NCI-H1417 (cell line): ENCODE measurements at regions not wholly inside any gene's neighbourhood (a gene's known extent, or its start where the extent isn't known, plus 50 kb on each side); places are given as distances from the start of the nearest gene placed in this dataset.
"Not testable (repeated sequence)": the region's sequence is repeated elsewhere in the genome, so short reads cannot be mapped to it uniquely, and the experiment has no call there.

Experiments used
- DNase-seq, 3 experiments: peaks; one replicate each; lab custom pipeline; 2025; lab: John Stamatoyannopoulos, UW

DNA sequence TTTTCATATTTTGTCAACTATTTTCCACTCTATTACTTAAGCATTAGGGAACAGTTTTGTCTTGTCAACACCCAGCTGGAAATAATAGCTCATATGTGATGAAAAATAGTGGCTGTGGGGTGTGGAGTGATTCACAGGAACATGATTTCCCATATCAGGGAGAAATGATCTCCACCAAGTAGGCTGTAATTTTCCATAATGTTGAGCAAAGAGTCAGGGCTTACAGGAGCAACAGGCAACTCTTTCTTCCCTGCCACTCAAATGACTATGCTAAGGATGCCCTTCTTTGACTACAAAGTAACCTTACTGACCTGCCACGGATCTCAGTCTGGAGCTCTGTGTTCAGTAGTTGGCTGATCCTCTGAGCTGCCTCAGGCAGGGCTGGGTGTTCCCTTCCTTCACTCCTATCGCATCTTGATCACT is 90.0 kb upstream of the GATB start:
- DNase-seq: no peak

DNA sequence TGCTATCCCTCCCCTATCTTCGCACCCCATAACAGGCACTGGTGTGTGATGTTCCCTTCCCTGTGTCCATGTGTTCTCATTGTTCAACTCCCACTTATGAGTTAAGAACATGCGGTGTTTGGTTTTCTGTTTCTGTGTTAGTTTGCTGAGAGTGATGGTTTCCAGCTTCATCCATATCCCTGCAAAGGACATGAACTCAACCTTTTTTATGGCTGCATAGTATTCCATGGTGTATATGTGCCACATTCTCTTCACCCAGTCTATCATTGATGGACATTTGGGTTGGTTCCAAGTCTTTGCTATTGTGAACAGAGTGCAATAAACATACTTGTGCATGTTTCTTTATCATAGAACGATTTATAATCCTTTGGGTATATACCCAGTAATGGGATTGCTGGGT is 84.7 kb upstream of the GATB start:
- DNase-seq: not testable (repeated sequence)

DNA sequence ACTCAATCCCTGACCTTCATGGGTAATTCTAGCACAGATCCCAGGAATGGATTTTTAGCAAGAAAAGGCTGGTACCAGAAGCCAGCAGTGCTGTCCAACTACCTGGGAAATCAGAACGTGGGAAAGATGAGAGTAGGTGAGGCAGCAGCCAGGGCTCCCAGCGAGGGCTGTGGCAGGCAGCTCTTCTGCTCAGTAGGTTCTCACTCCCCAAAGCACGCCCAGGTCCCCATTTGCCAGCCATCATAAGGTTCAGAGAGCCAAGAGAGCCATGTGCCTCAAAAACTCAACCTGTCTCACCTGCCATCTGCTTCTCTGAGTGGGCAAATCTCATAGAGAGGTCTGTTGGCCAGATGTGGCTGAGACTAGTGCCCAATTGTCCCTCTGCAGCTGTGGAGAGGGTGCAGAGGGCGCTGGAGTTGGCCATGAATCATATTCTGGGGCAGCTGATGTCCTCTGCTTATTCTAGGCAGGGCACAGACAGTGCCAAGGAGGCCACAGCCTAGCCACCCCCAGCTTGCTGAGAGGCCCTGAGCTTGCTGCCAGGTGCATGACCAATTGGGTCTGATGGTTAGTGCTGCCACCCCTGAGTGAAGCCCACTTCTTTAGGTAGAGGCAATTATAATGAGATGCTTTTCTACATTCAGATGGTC is 81.7 kb upstream of the GATB start:
- no peak for DNase-seq

DNA sequence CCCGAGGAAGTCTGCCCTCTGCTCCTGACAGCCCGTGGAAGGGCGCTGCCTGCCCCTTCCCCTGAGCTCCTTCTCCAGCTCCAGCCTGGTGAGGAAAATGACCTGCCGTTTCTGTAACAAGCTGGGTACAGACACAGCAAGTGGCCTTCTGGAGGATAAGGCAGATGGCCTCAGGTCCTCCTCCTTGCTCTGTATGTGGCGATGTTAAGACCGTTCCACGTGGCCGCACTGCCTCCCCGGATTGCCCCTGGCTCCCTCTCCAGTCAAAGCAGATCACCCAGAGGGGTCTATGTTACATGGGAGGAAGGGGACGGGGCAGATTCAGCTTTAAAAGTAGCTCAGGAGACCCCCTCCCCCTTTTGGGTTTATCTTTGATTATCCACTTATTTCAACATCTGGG is 80.3 kb upstream of the GATB start:
- no peak for DNase-seq

DNA sequence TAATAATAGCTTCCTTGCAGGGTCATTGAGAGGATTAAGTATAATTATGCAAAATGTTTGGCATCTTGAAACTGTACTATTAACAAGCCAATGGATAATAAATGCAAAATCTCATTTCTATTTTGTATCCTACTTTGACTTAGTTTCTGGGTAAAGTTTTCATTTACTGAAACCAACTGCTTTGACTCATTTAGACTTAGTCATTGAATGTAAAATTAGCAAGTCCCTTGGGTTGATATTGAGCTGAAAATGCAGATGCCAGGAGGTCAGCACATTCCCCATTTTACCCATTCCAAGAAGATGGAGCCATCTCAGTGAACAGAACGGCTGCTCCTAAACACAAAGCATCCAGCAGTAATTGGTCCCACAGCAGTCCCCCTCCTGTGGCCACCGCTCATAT is 74.7 kb upstream of the GATB start:
- DNase-seq: no peak

DNA sequence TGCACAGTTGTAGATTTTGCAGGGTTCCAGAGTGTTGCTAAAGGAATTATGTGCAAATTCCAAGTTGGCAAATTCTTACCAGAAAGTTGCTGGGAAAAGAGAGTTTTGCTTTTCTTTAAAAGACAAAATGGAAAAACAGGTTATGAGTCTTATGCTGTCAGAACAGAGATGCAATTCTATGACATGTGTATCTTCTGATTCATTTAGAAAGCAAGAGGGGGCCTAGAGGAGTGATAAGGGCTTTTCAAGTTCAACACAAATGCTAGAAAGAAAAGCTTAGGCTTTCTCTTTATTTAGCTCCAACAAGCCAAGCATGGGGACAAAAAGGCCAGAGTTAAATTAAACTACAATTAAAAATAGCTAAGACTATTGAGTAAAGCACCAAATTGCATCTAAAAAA is 72.4 kb upstream of the GATB start:
- no peak for DNase-seq

DNA sequence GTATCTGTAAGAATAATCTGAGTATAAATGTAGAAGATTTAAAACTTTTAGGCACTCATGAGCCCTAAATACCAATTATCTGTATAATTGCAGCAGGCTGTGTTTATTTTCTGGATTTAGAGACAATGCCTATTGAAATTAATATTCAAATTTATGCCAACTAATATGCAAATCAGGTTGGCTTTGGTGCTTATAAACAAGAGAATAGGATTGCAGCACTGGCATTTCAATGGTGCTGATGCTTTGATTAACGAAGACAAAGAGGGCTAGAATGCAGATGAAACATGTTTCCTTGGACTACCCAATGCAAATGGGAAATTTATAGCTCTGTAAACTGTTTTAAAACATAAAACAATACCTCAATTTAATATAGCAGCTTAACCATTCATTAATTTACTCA is 70.7 kb upstream of the GATB start:
- no peak for DNase-seq

DNA sequence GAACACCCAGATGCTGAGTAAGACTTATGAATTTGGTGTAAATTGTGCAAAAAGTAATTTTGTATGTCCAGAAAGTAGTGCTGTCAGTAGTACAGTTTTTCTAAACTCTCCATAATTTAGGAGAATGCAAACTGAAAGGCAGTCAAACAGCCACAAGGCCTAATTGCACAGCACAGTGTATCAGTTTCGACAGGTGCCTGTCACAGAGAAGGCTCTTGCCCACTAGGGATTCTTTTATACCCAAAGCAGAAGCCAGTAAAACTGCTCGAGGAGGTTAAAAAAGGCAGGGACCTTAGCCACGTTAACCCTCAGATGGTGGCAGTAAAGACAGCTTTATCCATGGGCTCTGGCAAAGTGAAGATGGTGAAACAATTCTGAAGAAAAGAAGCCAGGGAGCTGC is 69.4 kb upstream of the GATB start:
- no peak for DNase-seq

DNA sequence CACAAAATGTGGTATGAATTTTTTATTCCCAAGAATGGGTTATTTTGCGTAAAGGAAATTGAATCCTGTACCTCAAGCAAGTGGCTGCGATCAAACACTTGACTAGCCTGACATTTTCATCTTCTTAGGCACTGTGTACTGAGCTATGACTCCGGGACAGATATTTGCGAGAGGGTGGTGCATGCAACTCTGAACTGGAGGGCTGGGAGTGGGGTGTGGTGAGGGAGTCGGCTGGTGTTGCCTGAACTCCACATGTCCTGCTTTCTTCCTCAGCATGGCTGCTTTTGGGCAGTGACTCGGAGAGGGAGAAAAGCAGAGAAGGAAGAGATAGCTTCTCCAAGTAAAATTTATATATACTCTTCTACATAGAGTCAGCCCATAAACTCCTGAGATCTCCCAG is 68.5 kb upstream of the GATB start:
- no peak for DNase-seq

DNA sequence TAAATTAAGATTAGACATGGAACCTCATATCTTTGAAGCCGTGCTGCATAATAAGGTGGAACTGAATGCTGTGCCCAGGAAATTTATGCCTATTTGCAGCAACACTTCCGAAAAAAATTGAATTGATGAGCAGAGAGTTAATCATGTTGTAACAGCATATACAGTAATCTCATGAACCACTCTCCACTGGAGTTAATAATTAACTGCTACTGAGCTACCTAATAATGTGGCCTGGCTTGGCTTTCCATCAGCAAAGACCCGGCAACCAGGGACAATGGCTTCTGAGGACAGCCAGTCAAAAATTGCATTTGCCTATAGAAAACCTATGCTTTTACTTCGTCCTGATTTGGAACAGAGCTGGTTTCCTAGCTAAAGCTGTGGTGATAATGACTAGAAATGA is 63.8 kb upstream of the GATB start:
- DNase-seq: no peak

DNA sequence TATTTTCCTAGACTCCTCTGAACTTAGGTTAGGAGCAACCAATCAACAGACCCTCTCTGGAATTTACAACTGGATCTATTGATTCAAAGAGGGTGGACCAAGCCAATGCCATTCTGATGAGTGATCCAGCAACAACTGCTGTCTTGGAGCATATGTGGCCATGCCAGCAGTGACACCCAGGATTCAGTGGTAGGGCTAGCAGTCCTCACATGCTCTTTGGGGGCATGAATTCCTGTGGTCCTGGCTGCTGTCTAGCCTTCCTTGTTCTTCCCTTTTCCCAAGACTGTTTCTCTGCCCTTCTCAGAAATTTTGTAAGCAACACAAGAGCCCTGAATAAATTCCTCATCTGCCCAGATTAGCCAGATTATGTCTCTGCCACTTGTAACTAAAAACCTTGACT is 61.5 kb upstream of the GATB start:
- no peak for DNase-seq

DNA sequence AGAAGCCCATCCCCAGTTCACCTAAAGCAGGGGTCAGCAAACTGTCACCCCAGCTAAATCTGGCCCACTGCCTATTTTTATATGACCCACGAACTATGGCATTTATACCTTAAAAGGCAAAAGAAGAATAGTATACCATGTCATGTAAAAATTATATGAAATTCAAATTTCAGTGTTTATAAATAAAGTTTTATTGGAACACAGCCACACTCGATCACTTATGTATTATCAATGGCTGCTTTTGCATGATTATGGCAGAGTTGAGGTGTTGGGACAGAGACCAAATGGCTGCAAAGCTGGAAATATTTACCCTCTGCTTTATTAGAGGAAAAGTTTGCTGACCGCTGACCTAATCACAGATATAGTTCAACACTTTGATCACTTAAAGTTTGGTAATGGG is 59.2 kb upstream of the GATB start:
- no peak for DNase-seq

DNA sequence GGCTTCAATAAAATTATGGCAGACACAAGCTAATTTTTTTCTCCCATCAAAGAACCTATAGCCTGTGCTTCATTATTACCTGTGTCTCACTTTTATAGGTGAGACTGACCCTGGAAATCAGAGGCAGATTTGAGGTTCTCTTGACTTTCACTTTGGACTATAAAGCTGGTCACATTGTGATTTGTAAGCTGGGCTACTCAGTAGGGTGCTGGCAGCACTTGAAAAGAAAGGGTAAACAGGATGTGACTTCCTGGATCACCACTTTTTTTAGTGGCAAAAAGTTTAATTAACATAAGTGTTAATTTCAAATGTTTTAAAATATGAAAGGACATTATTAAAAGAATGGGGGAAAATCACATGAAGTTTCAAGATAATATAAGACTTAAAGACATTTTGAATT is 50.6 kb upstream of the GATB start:
- peak in 1 of 3 experiments; percentile 24 for DNase-seq
